KMS-11 (cell line): ENCODE measurements at regions not wholly inside any gene's neighbourhood (a gene's known extent, or its start where the extent isn't known, plus 50 kb on each side); places are given as distances from the start of the nearest gene placed in this dataset.

Source experiments
- H2AFZ ChIP-seq: fragments of 200-600 bp; sonication (generic); 2 replicates; pipeline ENCODE4 v1.6.1; 2016; ENCODE audit warnings: antibody characterized with exemption, mixed run types, low read depth
- H3K27ac ChIP-seq: fragments of 200-600 bp; sonication (generic); 2 replicates; pipeline ENCODE4 v1.6.1; 2016; ENCODE audit warnings: mild to moderate bottlenecking, mixed run types
- H3K27me3 ChIP-seq: fragments of 200-600 bp; sonication (generic); 2 replicates; pipeline ENCODE4 v1.6.1; 2017; ENCODE audit warnings: mild to moderate bottlenecking, low read depth, mixed run types, moderate library complexity; ENCODE audit not compliant: insufficient read depth
- H3K36me3 ChIP-seq: fragments of 200-600 bp; sonication (generic); 2 replicates; pipeline ENCODE4 v1.6.1; 2017; ENCODE audit warnings: mild to moderate bottlenecking, mixed run types; ENCODE audit not compliant: insufficient read depth
- H3K4me1 ChIP-seq: fragments of 200-600 bp; sonication (generic); 2 replicates; pipeline ENCODE4 v1.6.1; 2016; ENCODE audit warnings: mild to moderate bottlenecking, low read depth, mixed run types; ENCODE audit not compliant: poor library complexity, severe bottlenecking
- H3K4me2 ChIP-seq: fragments of 200-600 bp; sonication (generic); 2 replicates; pipeline ENCODE4 v1.7.0; 2016; ENCODE audit warnings: mild to moderate bottlenecking, mixed run types
- H3K4me3 ChIP-seq: fragments of 200-600 bp; sonication (generic); IDR thresholded peaks from 2 replicates; pipeline ENCODE4 v1.6.1; 2017; ENCODE audit warnings: low read depth, low read length, mixed read lengths; ENCODE audit not compliant: insufficient read depth
- H3K79me2 ChIP-seq: fragments of 200-600 bp; sonication (generic); 2 replicates; pipeline ENCODE4 v1.6.1; 2016; ENCODE audit warnings: low read depth, mixed run types; ENCODE audit not compliant: insufficient read depth
- H3K9ac ChIP-seq: fragments of 200-600 bp; sonication (generic); 2 replicates; pipeline ENCODE4 v1.6.1; 2016; ENCODE audit warnings: mild to moderate bottlenecking, mixed run types
- H4K20me1 ChIP-seq: fragments of 200-600 bp; sonication (generic); 2 replicates; pipeline ENCODE4 v1.6.1; 2016; ENCODE audit warnings: mild to moderate bottlenecking, mixed run types; ENCODE audit not compliant: insufficient read depth
- CTCF ChIP-seq: fragments of 200-600 bp; sonication (generic); conservative IDR thresholded peaks from 2 replicates; pipeline ENCODE4 v1.6.1; 2017; ENCODE audit warnings: low read depth, mild to moderate bottlenecking, antibody characterized with exemption, low read length, moderate library complexity, mixed read lengths

- no peak overlapping the region for H2AFZ ChIP-seq
- H3K36me3 ChIP-seq, result no peaks in the 10 kb centered on the region
- H3K4me3 ChIP-seq, result no peak overlapping the region
- no peak overlapping the region for H3K4me2 ChIP-seq
- no peaks in the 10 kb centered on the region for H3K27me3 ChIP-seq
- no peaks in the 10 kb centered on the region for H3K79me2 ChIP-seq
- no peak for TF ChIP-seq CTCF
- H3K9ac ChIP-seq, result no peak overlapping the region
- no peaks in the 10 kb centered on the region for H4K20me1 ChIP-seq
- no peak overlapping the region for H3K27ac ChIP-seq
- peaks cover 4% of the 10 kb centered on the region for H3K4me1 ChIP-seq
Observed at GRCh38 chr2:45166229-45166890, 157.1 kb upstream of the SIX2 start.

DNA sequence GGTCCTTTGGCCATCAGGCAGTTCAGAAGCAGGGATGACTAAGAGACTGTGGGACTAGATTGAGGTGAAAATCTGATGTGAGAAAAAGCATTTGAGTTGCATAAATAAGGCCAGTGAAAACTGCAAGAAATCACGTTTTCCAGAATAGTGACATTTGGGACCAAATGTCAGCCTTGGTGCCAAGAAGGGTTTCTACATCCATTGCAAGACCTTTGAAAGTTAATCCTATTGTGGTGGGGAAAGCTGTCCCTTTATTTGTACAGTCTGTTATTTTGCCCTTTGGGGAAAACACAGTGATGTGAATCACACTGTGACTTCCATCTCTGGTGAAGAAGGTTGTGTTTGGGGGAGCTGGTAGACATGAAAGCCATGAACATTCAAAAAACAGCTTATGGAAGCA is 153.5 kb upstream of the SIX2 start:
- no peak overlapping the region for H2AFZ ChIP-seq
- TF ChIP-seq CTCF, result no peak

DNA sequence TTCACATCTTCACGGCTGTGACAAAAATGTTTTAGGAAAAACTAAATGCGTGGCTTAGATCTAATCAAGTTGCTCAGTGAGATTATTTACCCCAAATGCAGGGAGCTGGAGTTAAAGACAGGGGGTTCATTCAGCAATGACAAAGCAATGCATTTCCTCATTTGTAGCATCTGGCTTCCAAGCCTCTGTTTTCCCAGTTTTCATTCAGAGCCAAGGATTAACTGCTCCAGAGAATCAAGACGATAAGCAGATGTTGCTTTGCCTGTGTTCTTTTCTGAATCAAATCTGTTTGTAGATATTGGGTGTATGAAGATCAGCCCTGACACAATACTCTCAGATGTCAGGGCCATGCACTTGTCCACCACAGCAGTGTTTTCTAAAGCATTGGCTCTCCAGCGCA is 147.4 kb upstream of the SIX2 start:
- H3K9ac ChIP-seq, result no peak overlapping the region
- no peak overlapping the region for H3K27ac ChIP-seq
- no peak for TF ChIP-seq CTCF
- H3K4me3 ChIP-seq, result no peak overlapping the region
- H3K27me3 ChIP-seq, result no peaks in the 10 kb centered on the region
- no peaks in the 10 kb centered on the region for H4K20me1 ChIP-seq
- H3K36me3 ChIP-seq, result no peaks in the 10 kb centered on the region
- H2AFZ ChIP-seq, result no peak overlapping the region
- no peak overlapping the region for H3K4me2 ChIP-seq
- H3K79me2 ChIP-seq, result no peaks in the 10 kb centered on the region
- H3K4me1 ChIP-seq, result no peaks in the 10 kb centered on the region

More for the DNA sequence above, 153.5 kb upstream of the SIX2 start:
- no peaks in the 10 kb centered on the region for H3K36me3 ChIP-seq
- no peak overlapping the region for H3K27ac ChIP-seq
- H3K4me3 ChIP-seq, result no peak overlapping the region
- H3K4me1 ChIP-seq, result no peaks in the 10 kb centered on the region
- no peaks in the 10 kb centered on the region for H3K27me3 ChIP-seq
- no peaks in the 10 kb centered on the region for H3K79me2 ChIP-seq
- no peaks in the 10 kb centered on the region for H4K20me1 ChIP-seq
- H3K4me2 ChIP-seq, result no peak overlapping the region
- no peak overlapping the region for H3K9ac ChIP-seq

DNA sequence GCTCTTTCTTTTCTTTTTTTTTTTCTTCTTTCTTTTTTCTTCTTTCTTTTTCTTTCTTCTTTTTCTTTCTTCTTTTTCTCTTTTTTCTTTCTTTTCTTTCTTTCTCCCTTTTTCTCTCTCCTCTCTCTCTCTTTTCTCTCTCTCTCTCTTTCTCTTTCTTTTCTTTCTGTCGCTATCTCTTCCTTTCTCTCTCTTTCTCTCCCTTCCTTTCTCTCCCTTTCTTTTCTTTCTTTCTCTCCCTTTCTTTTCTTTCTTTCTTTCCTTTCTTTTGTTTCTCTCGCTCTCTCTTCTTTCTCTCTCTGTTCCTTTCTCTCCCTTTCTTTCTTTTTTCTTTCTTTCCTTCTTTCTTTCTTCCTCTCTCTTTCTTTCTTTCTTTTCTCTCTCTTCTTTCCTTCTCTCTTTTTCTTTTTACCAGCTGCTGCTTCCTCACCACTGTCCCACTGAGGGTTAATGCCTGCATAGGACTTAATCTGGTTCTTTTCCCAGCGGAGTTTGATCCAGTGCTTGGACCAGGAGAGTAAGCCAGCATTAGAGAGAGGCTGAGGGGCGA is 145.4 kb upstream of the SIX2 start:
- Histone ChIP-seq H4K20me1 (no peaks in the 10 kb centered on the region), H3K4me1 (no peaks in the 10 kb centered on the region), H3K79me2 (no peaks in the 10 kb centered on the region), H2AFZ (no peak overlapping the region), H3K27me3 (no peaks in the 10 kb centered on the region), H3K36me3 (no peaks in the 10 kb centered on the region), H3K4me3 (no peak overlapping the region), H3K27ac (no peak overlapping the region), H3K4me2 (no peak overlapping the region), H3K9ac (no peak overlapping the region)
- TF ChIP-seq CTCF, result no peak
